K562 (cell line): ENCODE measurements at regions not wholly inside any gene's neighbourhood (a gene's known extent, or its start where the extent isn't known, plus 50 kb on each side); places are given as distances from the start of the nearest gene placed in this dataset.

Experiments used
- CHD2 ChIP-seq: IDR thresholded peaks from 2 replicates; pipeline ENCODE4 v1.6.1; 2011; ENCODE audit warnings: low read depth, low read length
- CSDE1 ChIP-seq, 2 experiments: fragments of 450-650 bp; IDR thresholded peaks; 2 replicates each; pipeline ENCODE4 v1.6.1; 2016; ENCODE audit warnings: mild to moderate bottlenecking in 1 of 2
- POLR2A ChIP-seq: fragments of 450-650 bp; conservative IDR thresholded peaks from 2 replicates; pipeline ENCODE4 v1.6.1; 2016
- RCOR1 ChIP-seq, 2 experiments: IDR thresholded peaks; 2 replicates each; pipeline ENCODE4 v1.6.1; 2012; ENCODE audit warnings: low read depth in 2 of 2, low read length in 2 of 2, borderline replicate concordance in 1 of 2, improper control_type of control experiment in 1 of 2
- RFX5 ChIP-seq: IDR thresholded peaks from 2 replicates; pipeline ENCODE4 v1.6.1; 2011; ENCODE audit warnings: low read depth, mild to moderate bottlenecking, improper control_type of control experiment, low read length
- SMC3 ChIP-seq: conservative IDR thresholded peaks from 2 replicates; pipeline ENCODE4 v1.6.1; 2011; ENCODE audit warnings: low read depth, low read length, improper control_type of control experiment; ENCODE audit not compliant: insufficient read depth
- ZNF384 ChIP-seq: IDR thresholded peaks from 2 replicates; pipeline ENCODE4 v1.6.1; 2012; ENCODE audit warnings: low read depth, low read length, improper control_type of control experiment
- ZNF77 ChIP-seq: fragments of 250-450 bp; sonication (Bioruptor Pico); IDR thresholded peaks from 2 replicates; pipeline ENCODE4 v1.5.0; 2020
- ZNF830 ChIP-seq: fragments of 250-450 bp; sonication (Bioruptor Pico); IDR thresholded peaks from 2 replicates; pipeline ENCODE4 v1.5.0; 2021; ENCODE audit warnings: mild to moderate bottlenecking
- TF ChIP-seq, protein P1 (sequence below), 3 experiments: IDR thresholded peaks in 2 of 3; conservative IDR thresholded peaks in 1 of 3; 2 replicates each; pipeline ENCODE4 v1.5.1; 2011 to 2012; ENCODE audit warnings: low read length in 3 of 3, mild to moderate bottlenecking in 3 of 3, control low read depth in 2 of 3, improper control_type of control experiment in 1 of 3, inconsistent platforms in 1 of 3, low read depth in 1 of 3, mixed read lengths in 1 of 3, moderate library complexity in 1 of 3; ENCODE audit not compliant: insufficient read depth in 2 of 3
- TF ChIP-seq, protein P2 (sequence below): sonication (generic); formaldehyde crosslinking; IDR thresholded peaks from 2 replicates; pipeline ENCODE4 v1.9.0; 2022; ENCODE audit warnings: mild to moderate bottlenecking, missing genetic modification reagents
- TF ChIP-seq, protein P3 (sequence below): fragments of 450-650 bp; IDR thresholded peaks from 2 replicates; pipeline ENCODE4 v1.7.1; 2018; ENCODE audit warnings: mild to moderate bottlenecking, low read depth; ENCODE audit not compliant: partially characterized antibody

DNA sequence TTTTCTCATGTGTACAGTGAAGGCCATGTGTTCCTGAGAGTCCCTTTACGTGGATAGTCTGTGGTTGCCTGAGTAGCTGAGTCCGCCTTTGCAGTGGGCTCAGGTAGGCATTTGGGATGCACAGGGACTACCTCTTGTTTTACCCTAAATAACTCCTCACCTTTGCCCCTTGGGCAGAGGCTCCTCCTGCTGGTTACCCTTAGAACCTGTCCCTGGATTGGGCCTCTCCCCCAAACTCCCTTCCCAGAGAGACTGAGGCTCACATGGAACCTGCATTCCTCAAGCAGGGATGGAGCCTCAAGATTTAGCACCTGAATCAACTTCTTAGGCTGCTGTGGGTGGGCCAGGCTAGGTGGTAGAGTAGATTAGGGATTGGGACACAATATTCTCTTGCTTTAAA, 111.7 kb downstream of the FOXD2 start:
- TF ChIP-seq, protein P1, sequence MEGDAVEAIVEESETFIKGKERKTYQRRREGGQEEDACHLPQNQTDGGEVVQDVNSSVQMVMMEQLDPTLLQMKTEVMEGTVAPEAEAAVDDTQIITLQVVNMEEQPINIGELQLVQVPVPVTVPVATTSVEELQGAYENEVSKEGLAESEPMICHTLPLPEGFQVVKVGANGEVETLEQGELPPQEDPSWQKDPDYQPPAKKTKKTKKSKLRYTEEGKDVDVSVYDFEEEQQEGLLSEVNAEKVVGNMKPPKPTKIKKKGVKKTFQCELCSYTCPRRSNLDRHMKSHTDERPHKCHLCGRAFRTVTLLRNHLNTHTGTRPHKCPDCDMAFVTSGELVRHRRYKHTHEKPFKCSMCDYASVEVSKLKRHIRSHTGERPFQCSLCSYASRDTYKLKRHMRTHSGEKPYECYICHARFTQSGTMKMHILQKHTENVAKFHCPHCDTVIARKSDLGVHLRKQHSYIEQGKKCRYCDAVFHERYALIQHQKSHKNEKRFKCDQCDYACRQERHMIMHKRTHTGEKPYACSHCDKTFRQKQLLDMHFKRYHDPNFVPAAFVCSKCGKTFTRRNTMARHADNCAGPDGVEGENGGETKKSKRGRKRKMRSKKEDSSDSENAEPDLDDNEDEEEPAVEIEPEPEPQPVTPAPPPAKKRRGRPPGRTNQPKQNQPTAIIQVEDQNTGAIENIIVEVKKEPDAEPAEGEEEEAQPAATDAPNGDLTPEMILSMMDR (IDR thresholded peaks at IDR 0.05 in 2 of 3, conservative IDR thresholded peaks at IDR 0.05 in 1 of 3; ENCODE audit: insufficient read depth in 2 of 3, low read depth in 1 of 3, low read length in 3 of 3), result peak; percentile 36 to 47 (median 41); a peak in 5 of 6 replicates
- TF ChIP-seq CSDE1 (IDR thresholded peaks at IDR 0.05) (no peak), POLR2A (no peak), ZNF830 (CRISPR knock-in tag) (no peak), ZNF384 (no peak), CHD2 (no peak), SMC3 (no peak), RFX5 (no peak), RCOR1 (IDR thresholded peaks at IDR 0.05; ENCODE audit: borderline replicate concordance in 1 of 2, low read depth in 2 of 2, low read length in 2 of 2) (no peak), ZNF77 (no peak)
- TF ChIP-seq, protein P2, sequence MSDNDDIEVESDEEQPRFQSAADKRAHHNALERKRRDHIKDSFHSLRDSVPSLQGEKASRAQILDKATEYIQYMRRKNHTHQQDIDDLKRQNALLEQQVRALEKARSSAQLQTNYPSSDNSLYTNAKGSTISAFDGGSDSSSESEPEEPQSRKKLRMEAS (CRISPR knock-in tag), result no peak
- TF ChIP-seq, protein P3, sequence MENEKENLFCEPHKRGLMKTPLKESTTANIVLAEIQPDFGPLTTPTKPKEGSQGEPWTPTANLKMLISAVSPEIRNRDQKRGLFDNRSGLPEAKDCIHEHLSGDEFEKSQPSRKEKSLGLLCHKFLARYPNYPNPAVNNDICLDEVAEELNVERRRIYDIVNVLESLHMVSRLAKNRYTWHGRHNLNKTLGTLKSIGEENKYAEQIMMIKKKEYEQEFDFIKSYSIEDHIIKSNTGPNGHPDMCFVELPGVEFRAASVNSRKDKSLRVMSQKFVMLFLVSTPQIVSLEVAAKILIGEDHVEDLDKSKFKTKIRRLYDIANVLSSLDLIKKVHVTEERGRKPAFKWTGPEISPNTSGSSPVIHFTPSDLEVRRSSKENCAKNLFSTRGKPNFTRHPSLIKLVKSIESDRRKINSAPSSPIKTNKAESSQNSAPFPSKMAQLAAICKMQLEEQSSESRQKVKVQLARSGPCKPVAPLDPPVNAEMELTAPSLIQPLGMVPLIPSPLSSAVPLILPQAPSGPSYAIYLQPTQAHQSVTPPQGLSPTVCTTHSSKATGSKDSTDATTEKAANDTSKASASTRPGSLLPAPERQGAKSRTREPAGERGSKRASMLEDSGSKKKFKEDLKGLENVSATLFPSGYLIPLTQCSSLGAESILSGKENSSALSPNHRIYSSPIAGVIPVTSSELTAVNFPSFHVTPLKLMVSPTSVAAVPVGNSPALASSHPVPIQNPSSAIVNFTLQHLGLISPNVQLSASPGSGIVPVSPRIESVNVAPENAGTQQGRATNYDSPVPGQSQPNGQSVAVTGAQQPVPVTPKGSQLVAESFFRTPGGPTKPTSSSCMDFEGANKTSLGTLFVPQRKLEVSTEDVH, result no peak
